SH-SY5Y (cell line): ENCODE measurements at regions not wholly inside any gene's neighbourhood (a gene's known extent, or its start where the extent isn't known, plus 50 kb on each side); places are given as distances from the start of the nearest gene placed in this dataset.

Source experiments
- GATA2 ChIP-seq: IDR thresholded peaks from 2 replicates; pipeline ENCODE4 v1.6.1; 2011; ENCODE audit warnings: mild to moderate bottlenecking, low read depth, low read length
- GATA3 ChIP-seq: IDR thresholded peaks from 2 replicates; pipeline ENCODE4 v1.6.1; 2011; ENCODE audit warnings: low read depth, mild to moderate bottlenecking, low read length, moderate library complexity

- TF ChIP-seq GATA3 (no peak), GATA2 (no peak)
Measured at GRCh38 chr14:87113286-87113685, 879.7 kb downstream of the GALC start.
